GM13977 (cell line): ENCODE measurements at regions not wholly inside any gene's neighbourhood (a gene's known extent, or its start where the extent isn't known, plus 50 kb on each side); places are given as distances from the start of the nearest gene placed in this dataset.

ENCODE experiments used
- DNase-seq: peaks from one replicate; pipeline ENCODE4 v3.0.0; 2012; ENCODE audit warnings: low spot score
- in situ Hi-C: fragments of 300-500 bp; cut with MboI; formaldehyde crosslinking; loops from one replicate; pipeline ENCODE4 v1.12.0; 2022; ENCODE audit warnings: low sequenced_read_pairs, low pct_unique_long_range_greater_than_20kb, mixed read lengths, inconsistent platforms; ENCODE audit not compliant: unreplicated experiment
- TF ChIP-seq, protein P1 (sequence below): IDR thresholded peaks from 2 replicates; pipeline ENCODE4 v1.5.1; 2012; ENCODE audit warnings: mild to moderate bottlenecking, control low read depth; ENCODE audit not compliant: insufficient read depth; ENCODE audit errors: extremely low read depth, missing control alignments

DNA sequence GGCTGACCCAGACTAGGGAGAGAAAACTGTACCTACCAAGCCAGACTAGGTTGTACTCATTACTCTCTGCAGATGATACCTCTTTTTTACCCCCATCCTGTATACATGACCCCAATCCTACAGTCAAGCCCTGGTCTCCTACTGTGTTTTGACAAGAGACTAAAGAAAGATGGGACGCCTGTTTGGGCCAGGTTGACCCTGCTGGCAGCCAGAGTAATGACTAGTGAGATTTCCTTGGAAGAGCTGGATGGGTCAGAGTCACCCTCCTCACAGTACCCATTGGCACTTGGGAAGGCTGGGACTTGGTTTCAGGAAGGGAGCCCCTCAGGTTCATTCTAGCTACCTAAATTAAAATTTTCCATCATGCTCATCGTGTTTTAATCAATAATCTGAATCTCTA is 89.7 kb upstream of the NR4A3 start:
- DNase-seq = no peak
- TF ChIP-seq, protein P1, sequence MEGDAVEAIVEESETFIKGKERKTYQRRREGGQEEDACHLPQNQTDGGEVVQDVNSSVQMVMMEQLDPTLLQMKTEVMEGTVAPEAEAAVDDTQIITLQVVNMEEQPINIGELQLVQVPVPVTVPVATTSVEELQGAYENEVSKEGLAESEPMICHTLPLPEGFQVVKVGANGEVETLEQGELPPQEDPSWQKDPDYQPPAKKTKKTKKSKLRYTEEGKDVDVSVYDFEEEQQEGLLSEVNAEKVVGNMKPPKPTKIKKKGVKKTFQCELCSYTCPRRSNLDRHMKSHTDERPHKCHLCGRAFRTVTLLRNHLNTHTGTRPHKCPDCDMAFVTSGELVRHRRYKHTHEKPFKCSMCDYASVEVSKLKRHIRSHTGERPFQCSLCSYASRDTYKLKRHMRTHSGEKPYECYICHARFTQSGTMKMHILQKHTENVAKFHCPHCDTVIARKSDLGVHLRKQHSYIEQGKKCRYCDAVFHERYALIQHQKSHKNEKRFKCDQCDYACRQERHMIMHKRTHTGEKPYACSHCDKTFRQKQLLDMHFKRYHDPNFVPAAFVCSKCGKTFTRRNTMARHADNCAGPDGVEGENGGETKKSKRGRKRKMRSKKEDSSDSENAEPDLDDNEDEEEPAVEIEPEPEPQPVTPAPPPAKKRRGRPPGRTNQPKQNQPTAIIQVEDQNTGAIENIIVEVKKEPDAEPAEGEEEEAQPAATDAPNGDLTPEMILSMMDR = no peak
- in situ Hi-C loops = no loop called here

DNA sequence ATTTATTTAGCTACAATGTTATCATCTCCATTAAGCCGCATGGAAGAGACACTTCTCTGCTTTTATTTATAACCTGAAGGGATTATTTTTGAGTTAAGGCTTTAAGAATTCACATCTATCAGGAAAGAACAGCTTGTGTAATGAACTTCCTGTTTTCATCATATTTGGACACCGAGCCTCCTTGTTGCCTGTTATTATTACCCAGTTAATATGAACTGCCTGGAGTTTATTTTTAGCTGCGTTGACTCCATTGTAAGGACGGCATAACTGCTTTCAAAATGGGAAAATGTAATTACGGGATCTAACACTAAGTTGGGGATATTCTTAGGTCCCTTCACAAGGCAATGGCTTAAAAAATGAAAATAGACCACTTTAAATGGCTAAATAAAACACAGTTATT is 89.0 kb upstream of the NR4A3 start:
- no peak for DNase-seq
- in situ Hi-C loops = no loop called here
- TF ChIP-seq, protein P1 = no peak

DNA sequence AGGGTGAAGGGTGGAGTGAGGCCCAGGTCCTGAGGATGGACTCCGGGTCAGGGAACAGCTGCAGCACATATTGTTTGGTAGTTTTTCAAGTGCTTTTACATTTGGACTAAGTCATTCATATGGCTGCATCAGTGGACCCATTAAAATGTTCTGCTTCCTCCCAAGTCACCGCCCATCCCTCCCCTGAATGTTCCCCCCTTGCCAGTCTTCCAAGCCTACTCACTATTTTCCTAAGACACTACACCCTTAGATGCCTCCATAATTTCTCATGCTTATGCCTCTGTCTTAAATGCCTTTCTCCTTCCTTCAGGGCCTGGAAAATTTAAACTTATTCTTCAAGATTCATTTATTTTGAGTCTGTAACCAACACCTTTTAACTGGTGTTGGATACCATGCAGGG is 86.6 kb upstream of the NR4A3 start:
- no peak for DNase-seq
- TF ChIP-seq, protein P1 = no peak
- in situ Hi-C loops = no loop called here

DNA sequence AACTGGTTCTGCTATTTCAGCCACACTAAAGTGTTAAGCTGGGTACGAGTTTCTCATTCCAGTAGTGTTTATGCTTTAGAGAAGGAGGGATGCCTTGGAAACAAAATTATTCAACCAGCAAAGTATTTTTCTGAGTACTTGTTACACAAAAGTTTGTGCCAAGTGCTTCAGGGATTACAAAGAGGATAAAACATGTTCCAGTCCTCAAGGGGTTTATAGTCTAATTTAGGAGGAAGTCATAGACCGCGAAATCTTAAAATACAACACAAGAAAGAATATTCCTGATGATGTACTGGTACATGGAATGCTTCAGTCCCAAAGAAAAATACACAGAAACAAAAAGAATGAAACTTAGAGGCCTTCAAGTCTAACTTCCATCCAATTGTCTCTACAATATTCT is 85.4 kb upstream of the NR4A3 start:
- DNase-seq = no peak
- in situ Hi-C loops = no loop called here
- TF ChIP-seq, protein P1 = no peak

DNA sequence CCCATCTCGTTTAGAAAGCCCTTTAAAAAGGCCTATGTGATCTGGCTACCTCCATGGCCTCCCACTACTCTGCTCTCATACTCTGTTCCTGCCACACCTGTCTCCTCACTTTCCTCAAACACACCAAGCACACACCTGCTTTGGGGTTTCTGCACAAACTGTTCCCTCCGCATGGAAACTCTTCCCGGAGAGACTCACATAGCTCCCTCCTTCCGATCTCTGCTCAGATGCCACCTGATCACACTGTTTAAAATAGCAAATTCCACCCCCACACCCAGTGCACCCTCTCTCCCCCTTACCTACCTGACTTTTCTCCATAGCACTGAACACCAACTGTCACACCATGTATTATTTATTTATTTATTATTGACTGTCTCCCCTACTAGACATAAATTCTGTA is 84.0 kb upstream of the NR4A3 start:
- no peak for DNase-seq
- in situ Hi-C loops = no loop called here
- TF ChIP-seq, protein P1 = no peak

DNA sequence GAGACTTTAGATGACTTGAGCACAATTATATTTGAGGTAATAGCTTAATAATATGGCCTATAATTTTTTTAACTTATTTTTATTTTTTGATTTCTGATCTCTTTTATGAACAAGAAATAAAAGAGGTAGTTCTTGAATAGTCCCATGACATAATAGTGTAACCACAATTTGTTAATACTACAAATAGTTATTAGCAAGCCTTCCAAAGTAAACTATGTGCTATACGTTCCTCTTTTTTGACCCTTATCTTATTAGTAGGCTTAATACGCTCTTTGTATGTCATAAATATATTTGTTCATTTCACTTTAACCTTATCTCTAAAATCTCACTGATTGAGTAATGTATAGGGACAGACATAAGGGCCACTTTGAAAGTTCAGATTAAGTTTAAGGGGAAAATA is 78.7 kb upstream of the NR4A3 start:
- no peak for DNase-seq

More for the DNA sequence above, 78.7 kb upstream of the NR4A3 start:
- in situ Hi-C loops = no loop called here
- TF ChIP-seq, protein P1 = no peak
